ENCODE measurements at regions not wholly inside any gene's neighbourhood (a gene's known extent, or its start where the extent isn't known, plus 50 kb on each side); places are given as distances from the start of the nearest gene placed in this dataset.
A peak's percentile ranks its signal among the peaks of the same experiment; 100 is the strongest.

DNA sequence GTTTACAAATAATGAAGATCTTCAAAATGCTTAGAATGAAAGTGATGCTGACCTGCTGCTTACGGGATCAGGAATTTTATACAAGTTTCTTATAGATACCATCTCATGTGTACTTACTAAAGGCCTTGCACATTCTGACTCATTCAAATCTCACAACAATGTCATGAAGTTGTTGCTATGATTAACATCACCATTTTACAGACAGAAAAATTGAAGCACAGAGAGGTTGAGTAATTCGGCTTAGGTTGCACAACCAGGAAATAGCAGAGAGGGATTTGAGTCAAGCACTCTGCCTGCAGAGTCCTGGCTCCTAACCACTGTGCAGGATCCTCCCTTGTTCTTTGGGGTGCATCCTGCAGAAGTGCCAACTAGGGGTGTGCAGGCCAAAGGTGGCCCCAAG lies 471.9 kb downstream of the MIAT start:
- DNase-seq, result no peak

GRCh38 chr22:27130906-27131305 lies 473.5 kb downstream of the MIAT start:
- no peak for DNase-seq

GRCh38 chr22:27131346-27131745 lies 474.0 kb downstream of the MIAT start:
- no peak for DNase-seq

DNA sequence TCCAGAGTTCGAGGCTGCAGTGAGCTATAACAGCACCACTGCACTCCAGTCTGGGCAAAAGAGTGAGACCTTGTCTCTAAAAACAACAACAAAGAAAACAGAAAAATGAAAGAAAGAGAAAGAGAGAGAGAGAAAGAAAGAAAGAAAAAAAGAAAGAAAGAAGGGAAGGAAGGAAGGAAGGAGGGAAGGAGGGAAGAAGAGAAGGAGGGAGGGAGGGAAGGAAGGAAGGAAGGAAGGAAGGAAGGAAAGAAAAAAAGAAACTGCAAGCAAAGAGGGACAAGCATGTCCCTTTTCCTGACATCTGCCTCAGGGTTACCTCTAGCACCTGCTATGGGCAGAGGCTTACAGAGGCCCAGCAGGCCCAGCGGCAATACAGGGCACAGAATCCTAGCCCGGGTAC lies 475.0 kb downstream of the MIAT start:
- DNase-seq, result no peak

- peak; percentile 60 for DNase-seq
Measured at GRCh38 chr22:27133019-27133431, 475.6 kb downstream of the MIAT start.

- DNase-seq, result no peak
Measured at GRCh38 chr22:27133681-27134314, 476.4 kb downstream of the MIAT start.

DNA sequence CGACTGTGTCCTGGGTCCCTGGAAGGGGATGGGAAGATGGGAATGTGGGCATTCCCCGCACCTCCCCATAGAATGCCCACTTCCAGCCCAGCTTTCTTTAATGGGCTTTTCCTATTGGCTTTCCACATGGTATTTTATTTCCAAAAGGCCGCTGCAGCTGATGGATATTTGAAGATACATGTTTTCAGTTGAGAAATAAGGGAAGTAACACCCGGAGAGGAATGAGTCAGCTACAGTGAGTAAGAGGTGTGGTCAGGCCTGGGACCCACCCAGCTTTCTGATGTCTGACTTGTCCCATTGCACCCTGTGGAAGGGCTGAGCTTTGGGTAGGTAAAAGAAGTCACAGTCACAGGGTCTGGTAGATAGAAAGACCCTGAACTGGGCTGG lies 476.9 kb downstream of the MIAT start:
- DNase-seq, result peak; percentile 90

DNA sequence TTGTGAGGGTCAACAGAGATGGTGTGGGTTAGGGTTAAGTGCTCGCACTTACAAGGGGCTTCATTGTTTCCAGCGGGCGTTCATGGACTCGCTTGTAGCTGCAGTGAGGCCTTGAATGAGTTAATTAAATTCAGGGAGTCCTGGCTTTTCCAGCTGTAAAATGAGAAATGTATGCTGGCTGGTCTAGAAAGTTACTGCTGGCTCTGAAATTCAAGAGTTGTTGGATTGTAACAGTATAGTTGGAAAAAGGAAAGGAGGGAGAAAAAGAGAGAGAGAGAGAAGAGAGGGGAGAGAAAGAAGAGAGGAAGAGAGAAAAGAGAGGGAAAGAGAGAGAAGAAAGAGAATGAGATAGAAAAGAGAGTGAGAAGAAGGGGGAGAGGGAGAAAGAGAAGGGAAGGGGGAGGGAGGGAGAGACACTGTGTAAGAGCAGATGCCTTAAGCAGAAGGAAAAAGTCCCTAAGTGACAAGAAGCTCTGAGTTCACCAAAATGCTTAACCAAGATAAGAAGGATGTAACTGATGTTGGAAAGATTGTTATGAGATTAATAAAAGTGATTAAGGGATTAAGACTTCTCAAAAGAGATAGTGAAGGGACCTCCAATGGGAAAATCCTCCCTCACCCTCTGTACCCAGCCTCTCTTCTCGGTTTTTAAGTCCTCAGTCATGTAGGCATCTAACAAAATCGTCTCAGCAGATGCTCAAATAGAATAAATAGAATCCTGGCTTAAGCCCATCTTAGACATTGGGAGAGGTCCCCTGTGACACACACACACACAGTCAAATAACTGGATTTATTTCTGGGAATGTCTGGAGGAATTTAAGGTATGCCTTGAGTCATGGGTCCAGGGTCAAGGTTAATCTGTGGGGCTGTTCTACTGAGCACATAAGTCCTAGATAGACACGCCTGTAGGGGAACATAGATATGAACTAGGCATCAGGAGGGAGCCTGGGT lies 477.9 kb downstream of the MIAT start:
- DNase-seq, result no peak

DNA sequence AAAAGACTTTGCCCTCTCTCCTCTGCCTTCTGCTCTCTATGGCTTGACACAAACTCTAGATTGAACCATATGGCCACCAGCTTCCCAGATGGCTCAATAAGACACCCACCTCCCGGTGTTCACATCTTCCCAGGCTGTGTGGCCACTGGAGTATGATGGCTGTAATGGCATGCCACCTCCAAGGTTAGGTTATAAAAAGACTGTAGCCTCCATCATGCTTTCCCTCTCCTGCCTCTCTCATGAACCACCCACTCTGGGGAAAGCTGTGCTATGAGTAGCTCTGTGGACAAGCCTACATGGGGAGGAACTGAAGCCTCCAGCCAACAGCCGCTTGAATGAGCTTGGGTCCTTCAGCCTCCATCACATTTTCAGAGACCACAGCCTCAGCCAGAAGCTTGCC lies 479.2 kb downstream of the MIAT start:
- no peak for DNase-seq

- peak; percentile 12 for DNase-seq
Measured at GRCh38 chr22:27137871-27138337, 480.5 kb downstream of the MIAT start.

DNA sequence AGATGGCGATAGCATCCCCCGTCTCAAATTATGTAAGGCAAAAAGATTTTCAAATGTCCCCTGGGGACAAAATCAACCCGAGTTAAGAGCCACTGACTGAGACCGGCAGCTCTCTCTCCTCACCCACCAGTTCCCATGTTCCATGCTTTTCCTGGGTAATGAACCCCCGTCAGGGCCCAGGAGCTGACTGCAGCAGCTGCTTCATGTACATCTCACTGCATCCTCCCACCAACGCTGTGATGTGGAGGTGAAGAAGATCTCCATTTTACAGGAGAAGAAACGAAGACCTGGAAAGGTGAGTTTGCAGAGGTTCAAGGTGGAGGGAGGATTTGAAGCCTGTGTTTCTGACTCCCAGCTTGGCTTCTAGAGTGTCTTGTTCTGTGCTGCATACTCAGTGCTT lies 481.1 kb downstream of the MIAT start:
- DNase-seq, result no peak

DNA sequence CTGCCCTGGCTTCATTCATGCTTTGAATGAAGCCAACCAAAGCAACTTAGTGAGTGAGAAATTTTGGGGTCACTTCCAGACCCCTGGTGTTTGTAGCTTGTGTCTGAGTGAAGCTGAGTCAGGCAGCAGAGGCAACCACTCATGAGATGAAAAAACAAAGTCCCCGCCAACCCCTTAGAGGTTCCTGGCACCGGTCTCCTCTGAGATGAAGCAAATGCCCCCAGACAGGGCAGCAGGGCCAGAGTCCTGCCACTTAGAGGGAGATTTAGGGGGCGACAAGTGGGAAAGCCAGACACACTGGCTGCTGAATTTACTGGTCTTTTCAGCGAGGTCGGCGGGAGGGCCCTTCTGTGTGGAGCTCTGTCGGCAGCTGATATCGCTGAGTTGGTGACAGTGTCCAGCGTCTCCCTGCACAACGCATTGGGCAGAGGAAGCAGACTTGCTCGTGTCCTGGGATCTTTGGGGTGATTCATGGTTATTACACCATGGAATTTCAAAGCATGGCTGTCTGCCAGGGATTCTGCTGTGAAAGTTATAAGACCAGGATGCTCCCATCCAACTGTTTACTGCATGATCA lies 482.6 kb downstream of the MIAT start:
- DNase-seq, result no peak

GRCh38 chr22:27142286-27142685 lies 484.9 kb downstream of the MIAT start:
- DNase-seq, result no peak

GRCh38 chr22:27144321-27144720 lies 486.9 kb downstream of the MIAT start:
- no peak for DNase-seq

DNA sequence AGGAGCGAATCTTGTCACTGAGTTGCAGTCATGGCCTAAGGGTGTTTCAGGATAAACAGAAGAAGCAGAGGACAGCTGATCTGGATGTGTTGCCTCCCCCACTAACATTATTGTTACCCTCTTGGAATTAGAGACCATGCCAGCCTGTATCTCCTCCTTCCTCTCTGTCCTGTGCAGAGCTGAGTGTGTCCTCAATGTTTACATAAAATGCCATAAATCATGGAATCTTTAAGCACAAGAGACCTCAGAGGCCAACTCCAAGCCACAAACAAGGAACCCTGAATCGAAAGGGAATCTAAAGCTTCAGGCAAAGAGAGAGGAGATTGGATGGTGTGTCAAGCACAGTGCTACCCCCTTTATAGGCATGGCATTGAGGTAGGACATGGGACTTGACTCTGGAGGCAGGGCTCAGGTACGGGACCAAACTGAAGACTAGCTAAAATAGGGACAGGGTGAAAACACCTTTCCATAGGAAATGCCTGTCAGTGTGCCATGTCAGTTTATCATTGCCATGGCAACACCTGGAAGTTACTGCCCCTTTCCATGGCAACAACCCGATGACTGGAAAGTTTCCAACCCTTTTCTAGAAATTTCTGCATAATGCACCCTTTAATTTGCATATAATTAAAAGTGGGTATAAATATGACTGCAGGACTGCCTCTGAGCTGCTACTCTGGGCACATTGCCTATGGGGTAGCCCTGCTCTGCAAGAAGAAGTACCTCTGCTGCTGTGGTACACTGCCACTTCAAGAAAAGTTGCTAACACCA lies 489.7 kb downstream of the MIAT start:
- DNase-seq, result no peak

GRCh38 chr22:27148055-27148454 lies 490.7 kb downstream of the MIAT start:
- DNase-seq, result no peak

DNA sequence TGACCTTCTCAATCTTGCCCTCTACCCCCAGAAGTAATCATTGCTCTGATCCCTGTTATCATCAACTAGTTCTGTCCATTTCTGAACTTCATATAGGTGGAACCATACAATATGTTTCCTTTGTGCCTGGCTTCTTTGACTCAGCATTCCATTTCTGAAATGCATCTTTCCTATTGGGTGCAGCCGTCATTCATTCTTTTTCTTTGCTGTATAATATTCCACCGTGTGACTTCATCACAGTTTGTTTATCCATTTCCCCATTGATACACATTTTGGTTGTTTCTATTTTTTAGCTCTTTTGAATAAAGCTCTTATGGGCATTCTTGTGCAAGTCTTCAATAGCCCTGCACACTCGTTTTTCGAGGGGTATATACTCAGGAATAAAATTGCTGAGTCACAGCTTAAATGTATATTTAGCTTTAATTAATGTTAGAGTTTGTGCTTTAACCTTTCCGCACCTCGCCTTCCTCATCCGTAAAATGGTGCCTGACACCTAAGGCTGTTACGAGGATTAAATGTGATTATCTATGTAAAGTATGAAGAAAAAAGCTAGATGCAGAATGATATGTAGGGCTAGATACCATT lies 491.6 kb downstream of the MIAT start:
- no peak for DNase-seq

DNA sequence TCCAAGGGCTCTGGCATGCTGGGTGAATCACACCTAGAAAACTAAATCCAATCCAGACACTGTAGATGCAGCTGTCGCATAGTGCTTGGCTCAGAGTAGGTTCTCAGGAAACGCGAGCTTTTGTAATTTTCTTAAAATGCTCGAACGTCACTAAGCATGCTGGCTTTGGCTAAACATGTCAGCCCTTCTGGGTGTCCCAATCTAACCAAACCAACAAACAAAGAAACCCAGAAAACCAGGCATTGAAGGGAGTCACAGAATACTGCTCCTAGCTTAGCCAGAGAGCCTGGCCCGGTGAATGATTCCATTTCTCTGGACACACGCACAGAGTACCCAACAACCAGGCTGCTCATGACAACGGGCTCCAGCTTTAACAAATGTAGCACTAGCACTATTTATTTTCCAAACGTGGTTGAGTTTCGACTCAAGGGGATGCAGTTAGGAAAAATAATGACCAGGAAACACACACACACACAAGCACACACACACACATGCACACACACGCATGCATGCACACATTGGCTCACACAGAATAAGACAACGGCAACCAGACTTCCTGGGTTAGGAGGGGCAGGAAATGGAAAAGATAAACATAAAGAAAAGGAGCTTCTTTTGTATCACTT lies 492.6 kb downstream of the MIAT start:
- DNase-seq, result no peak

- DNase-seq, result peak; percentile 29
Measured at GRCh38 chr22:27150544-27150941, 493.2 kb downstream of the MIAT start.

DNA sequence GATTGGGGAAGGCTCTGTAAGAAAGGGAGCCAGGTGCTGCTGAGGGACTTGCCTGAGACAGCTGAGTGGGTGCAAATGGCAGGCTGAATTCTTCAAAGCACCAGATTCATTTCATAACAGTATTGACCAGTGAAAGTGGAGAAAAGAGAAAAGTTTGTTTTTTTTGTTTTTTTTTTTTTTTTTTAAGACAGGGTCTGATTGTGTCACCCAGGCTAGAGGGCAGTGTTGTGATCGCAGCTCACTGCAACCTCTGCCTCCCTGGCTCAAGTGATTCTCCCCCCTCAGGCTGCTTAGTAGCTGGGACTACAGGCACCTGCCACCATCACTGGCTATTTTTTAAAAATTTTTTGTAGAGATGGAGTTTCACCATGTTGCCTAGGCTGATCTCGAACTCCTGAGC lies 494.0 kb downstream of the MIAT start:
- peak; percentile 21 for DNase-seq

DNA sequence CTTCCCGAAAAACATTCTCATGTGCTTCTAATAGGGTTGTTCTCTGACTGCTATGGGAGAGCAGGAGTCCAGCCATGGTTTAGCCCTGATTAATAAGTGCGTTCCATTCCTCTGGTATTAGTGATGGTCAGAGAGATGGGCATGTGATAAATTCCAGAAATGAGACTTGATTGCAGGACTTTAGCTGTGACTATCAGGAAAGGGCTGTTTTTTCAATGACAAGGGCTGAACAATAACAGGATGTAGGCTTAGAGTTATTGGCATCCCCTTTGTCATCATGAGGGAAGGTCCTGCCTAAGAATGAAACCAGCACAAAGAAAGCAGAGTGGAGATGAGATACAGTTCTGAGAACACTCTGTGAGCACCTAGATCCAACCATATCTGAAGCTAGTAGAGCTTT lies 494.6 kb downstream of the MIAT start:
- no peak for DNase-seq

- DNase-seq, result no peak
Measured at GRCh38 chr22:27152883-27153282, 495.5 kb downstream of the MIAT start.

Data from hematopoietic multipotent progenitor cell treated with erythropoietin and hydrocortisone succinate and interleukin-3 and kit ligand, for 6 days (in vitro differentiated cells).